Islet of Langerhans (tissue), 1 donor: ENCODE measurements at regions not wholly inside any gene's neighbourhood (a gene's known extent, or its start where the extent isn't known, plus 50 kb on each side); places are given as distances from the start of the nearest gene placed in this dataset.

ENCODE experiments used
- FAIRE-seq: peaks from one replicate; lab custom pipeline; 2011; peaks lifted over from hg19 to GRCh38; lab: Jason Lieb, UNC

GRCh38 chr12:94749890-94750289 is 99.5 kb upstream of the TMCC3 start:
- no peak for FAIRE-seq

GRCh38 chr12:94749455-94749854 is 99.1 kb upstream of the TMCC3 start:
- no peak for FAIRE-seq

GRCh38 chr12:94748726-94749421 is 98.5 kb upstream of the TMCC3 start:
- FAIRE-seq: no peak

DNA sequence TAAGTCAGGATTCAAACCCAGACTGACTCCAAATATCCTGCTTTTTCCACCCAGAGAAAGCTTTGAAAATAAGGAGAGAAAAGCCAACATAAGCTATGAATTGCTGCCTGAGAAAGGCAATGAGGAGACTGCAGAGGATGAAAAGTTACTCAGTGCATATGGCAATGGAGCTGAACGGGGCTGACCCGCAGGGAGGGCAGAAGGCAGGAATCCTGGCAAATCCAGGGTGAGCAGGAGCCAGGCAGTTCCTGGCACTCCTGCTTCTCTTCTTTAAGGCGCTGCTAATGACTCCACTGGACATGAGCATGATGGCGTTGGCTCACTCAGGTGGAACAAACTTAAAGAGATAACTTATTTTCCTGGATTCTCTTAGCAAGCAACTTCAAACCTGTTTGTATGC is 95.2 kb upstream of the TMCC3 start:
- no peak for FAIRE-seq

DNA sequence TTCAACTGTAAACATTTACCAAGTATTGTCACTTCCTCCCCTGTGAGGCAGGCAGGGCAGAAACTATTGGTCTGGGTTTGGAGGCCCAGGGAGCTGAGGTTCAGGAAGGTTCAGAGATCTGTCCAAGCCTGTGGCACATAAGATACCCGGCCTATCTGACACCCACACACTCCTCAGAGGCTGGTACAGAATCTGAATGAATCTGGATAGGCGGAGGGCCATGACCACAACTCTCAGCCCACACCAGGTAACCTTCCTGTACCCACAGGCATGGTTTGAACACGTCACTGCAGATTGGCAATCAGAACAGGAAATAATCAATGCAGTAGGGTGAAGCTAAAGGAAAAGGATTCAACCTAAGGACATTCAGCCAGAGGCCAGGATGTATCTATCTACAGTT is 92.8 kb upstream of the TMCC3 start:
- FAIRE-seq: no peak

DNA sequence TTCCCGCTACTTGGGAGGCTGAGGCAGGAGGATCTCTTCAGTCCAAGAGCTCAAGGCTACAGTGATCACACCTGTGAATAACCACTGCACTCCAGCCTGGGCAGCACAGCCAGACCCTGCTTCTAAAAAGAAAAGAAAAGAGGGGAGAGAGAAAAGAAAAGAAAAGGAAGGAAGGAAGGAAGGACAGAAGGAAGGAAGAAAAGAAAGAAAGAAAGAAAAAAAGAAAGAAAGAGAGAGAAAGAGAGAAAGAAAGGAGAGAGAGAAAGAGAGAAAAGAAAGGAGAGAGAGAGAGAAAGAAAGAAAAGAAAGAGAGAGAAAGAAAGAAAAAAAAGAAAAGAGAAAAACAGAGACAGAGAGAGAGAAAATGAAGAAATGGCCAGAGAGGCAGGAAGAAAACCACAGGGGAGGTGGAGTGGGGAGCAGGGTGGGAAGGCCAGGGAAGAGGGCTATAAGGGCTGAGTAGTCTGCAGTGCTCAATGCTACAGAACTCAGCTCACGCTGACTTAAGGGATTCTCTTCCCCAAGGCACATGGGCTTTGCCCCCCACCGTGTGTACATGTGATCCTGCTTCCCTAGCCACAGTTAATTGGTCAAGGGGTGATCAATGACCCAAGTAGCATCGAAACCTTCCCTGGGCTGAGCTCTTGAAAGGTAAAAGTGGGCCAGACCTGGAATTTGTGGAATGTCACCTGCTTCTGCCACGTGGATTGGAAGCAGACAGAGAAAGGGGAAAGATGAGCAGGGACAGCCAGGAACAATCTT is 90.4 kb upstream of the TMCC3 start:
- no peak for FAIRE-seq

GRCh38 chr12:94736820-94737219 is 86.5 kb upstream of the TMCC3 start:
- FAIRE-seq: no peak

DNA sequence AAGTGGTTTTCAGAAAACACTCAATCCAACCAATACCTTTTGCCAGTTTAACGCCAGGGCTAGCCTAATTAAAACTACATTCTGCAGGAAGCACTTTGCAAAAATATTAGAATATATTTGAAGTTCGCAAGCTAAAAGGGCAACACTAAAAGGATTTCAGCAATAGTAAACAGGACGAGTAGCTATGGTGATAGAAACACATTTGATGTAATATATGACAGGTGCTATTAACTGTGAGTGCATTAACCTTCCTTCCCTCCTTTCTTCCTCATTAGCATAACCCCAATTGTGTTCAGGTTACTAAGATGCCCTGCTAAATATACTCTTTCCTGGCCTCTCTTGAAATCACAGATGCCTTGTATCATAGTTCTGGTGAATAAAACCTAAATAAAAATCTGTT is 85.6 kb upstream of the TMCC3 start:
- FAIRE-seq: peak; percentile 93

DNA sequence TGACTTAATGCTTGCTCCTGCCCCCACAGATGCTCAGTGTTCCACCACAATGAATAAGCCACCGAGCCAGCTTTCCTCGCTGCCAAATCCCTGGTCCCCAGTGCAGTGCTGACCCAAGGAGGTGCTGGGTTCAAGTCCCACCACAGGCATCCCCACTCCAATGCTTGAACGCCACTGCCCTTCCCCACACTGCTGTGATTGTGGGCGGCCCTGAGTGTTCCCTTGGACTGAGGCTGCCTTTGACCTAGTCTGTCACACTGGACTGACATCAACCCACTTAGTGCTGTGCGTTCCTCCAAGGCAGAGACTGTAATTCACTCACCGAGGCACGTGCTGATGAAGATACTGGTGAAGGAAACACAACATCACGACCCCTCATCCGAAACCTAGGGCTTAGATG is 83.4 kb upstream of the TMCC3 start:
- FAIRE-seq: no peak

DNA sequence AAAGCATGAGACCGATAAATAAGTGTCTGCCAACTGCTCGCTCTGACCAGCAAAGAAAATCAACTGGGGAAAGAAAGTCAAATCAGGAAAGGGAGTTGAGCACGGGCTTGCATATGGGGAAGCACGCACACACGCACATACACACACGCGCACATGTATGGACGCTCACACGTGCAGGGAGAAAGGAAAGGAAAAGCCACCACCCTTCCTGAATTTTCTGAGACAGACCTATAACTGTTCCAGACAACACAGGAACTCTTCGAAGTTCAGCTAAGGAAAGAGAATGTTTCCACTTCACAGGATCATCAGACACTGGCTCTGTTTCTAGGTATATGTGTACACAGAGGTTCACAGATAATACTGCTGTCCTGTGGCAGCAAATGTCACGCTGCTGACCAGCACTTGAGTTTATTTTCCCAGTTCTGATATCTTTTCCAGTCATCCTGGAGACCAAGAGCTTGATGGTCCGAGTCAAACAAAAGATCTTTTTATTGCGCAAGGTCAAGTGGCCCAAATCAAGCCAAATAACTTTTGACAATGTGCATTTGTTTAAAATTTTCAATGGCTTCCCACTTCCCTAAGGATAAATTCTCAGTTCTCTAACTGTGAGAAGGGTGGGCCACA is 82.1 kb upstream of the TMCC3 start:
- FAIRE-seq: no peak

DNA sequence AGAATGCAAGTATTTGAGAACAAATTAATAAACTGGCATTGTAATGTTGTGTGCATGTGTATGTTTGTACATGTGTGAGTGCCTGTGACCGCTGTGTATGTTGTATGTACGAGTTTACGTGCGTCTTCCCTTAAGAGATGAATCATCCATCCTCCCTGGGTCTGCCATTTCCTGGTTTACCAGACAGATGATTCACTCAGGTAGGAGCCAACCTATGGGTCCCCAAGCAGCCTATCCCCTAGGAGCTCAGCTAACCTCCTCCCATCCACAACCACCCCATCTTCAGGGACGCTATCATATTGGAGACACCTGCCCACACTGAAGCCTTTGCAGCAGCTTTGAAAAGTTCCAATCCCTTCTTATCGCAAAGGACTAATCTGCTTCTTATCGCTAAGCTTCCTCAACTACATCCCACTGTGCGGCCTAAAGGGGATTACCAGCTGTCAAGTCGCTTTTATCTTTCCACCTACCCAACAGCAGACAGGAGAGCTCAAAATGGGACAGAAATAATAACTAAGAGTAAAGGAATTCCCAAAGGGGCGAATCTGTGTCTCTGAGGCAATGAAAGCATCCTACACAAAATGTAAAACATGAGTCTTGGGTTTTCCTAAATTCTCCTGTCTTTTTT is 81.5 kb upstream of the TMCC3 start:
- no peak for FAIRE-seq

- FAIRE-seq: no peak
Observed at GRCh38 chr12:94730847-94731246, 80.5 kb upstream of the TMCC3 start.

- no peak for FAIRE-seq
Observed at GRCh38 chr12:94726236-94726835, 76.0 kb upstream of the TMCC3 start.

DNA sequence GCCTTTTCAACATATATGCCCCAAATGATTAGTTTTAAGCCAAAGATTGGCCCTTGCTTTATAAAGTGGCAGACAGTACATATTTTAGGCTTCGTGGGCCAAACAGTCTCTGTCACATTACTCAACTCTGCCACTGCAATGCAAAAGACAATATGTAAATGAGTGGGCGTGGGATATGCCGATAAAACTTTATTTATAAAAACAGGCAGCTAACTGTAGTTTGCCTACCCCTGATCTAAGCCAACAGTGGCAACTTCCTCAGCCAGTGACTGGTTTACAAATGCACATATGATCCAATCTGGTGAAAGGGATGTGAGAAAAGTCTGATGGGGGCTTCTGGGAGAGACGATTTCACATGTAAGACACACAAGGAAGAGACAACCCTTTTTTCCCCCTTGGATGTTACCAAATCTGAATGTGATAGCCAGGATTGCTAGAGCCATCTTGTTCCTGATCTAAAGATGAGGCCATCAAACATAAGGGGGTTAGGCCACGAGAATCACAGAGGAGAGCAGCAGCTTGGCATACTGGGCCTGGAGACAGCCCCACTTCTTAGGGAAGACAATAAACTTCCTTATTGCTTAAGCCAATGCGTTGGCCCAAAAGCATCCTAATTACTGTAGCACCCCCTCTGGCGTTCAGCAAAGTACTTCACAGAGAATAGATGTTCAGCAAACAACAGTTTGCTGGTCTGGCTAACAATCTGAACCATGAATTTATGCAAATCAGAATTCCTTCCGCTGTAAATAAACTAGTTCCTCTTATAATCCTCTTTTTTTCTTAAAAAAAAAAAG is 75.2 kb upstream of the TMCC3 start:
- FAIRE-seq: no peak

GRCh38 chr12:94722664-94723063 is 72.3 kb upstream of the TMCC3 start:
- no peak for FAIRE-seq

- FAIRE-seq: no peak
Observed at GRCh38 chr12:94721173-94721572, 70.8 kb upstream of the TMCC3 start.

GRCh38 chr12:94718114-94718513 is 67.8 kb upstream of the TMCC3 start:
- peak; percentile 27 for FAIRE-seq

- FAIRE-seq: peak; percentile 88
Observed at GRCh38 chr12:94717656-94718055, 67.3 kb upstream of the TMCC3 start.

DNA sequence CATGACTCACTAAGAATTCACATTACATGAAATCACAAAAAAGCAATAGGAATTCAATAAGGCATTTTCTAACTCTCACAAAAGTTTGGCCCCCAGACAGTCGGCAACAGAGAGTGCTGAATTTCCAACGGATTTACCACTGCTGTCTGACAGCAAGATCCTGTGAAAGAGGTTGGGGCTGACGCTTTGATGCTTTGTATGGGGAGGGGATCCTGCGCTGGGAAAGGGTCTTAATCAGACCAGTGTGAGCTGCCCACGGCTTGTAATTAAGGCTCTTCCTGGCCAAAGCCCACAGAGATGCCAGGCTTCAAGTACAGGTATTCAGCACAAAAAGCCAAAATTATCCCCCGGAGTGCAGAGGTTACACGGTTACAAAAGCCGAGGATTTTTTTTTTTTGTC is 66.8 kb upstream of the TMCC3 start:
- no peak for FAIRE-seq

- FAIRE-seq: no peak
Observed at GRCh38 chr12:94716339-94716738, 66.0 kb upstream of the TMCC3 start.

DNA sequence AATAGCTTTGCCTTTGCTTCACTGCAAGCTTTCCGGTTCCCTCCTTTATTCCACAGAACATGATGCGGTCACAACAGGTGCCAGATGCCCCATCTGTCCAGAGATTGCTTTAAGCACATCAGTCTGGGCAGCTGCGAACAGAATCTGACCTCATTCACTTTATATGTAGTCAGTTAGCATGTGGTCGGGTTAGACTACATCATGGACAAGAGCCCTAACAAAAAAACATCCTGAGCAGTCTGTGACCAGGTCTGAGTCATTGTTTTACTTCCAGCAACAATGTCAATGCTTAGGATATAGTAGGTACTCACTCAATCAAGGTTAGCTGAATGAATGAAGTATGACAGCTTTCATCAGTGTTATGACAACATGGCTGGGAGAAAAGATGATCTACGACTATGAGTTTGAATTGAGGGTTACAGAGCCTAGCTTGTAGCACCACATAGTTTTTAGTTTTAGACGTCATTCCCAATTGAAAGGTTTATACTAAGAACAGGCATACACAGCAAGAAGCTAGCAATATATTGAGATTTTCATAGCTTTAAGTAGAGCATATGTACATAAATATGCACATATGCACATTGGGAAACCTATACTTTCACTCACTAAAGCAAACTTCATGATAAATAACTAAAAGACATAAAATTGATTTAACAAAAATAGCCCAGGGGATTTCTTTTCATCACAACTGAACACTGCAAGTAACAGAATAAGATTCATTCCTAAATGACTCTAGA is 64.2 kb upstream of the TMCC3 start:
- peak; percentile 81 for FAIRE-seq
